ENCODE measurements at regions not wholly inside any gene's neighbourhood (a gene's known extent, or its start where the extent isn't known, plus 50 kb on each side); places are given as distances from the start of the nearest gene placed in this dataset.

DNA sequence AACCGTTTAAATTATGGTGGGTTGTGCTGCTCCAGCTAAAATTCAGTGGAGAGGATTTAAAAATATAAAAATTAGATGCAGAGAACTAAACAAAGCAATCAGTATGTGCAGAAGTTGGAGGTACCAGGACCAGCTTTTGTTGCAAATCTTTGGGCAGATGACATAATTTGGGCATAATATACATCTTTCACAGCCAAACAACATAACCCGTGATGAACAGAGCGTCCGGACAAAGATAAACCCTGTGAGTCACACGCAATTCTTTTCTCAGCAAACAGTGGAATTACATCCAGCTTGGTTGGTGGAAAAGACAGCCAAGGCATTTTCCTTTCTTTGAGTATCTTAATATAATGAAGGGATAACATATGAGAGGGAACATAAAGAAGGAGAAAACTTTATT is 419.4 kb upstream of the ADAMTS9 start:
- DNase-seq, result no peak

DNA sequence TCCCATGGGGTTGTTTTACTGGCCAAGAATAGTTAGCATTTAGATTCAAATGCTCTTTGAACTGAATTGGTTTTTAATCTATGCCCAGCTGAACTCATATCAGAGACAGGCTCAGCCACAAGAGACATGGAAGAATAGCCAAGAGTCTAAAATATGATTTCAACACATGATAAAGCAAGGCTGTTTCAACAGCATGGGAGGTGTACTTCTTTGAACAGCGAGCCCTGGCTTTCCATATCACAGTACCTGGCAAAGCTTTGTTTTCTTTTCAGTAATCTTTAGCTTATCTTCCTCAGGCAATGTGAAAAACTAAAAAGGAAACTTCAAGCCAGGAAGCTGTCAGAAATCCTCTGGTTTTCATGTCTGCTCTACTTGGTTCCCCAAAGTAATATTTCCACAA is 413.6 kb upstream of the ADAMTS9 start:
- no peak for DNase-seq

DNA sequence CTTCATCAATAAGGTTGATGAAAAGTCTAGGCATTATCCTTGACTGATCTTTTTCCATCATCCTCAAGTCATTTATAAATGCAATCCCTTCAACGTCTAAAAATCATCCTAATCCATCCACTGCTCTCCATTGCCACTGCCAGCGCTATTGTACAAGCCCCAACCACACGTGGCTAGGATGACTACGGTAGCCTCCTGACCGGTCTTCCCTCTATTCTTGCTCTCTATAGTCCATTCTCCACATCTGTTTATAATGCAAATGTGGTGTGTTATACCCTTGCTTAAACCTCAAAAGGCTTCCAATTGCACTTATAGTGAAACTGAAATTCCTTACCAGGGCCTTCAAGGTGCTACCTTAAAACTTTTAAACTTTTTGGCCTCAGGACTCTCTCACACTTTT is 410.6 kb upstream of the ADAMTS9 start:
- no peak for DNase-seq

DNA sequence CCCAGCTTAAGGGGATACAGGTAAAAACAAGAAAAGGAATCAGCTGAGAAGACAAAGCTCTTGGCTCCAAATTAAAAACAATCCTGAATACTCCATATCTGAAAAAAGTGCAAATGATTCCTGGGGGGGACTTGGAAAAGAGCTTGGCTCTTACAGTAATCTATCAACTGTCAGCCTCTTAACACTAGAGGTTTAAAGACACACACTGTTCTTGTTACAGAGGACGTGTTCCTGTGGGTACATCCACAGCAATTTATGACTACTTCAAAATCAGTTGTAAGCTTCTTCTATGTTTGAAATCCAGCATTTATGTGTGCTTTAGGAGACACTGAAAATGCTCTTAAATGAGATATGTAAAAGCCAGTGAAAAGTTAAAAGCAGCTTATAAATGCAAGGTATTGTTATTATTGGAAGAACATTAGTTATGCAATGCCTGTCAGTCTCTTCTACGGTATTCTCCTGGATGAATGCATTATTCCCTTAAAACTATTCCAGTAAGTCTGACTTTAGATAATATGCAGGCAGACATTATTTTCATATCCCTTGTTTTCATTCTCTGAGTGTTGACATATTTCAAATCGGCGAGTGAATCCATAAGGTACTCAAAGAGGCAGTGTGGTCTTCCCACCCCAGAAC is 408.4 kb upstream of the ADAMTS9 start:
- DNase-seq, result no peak

DNA sequence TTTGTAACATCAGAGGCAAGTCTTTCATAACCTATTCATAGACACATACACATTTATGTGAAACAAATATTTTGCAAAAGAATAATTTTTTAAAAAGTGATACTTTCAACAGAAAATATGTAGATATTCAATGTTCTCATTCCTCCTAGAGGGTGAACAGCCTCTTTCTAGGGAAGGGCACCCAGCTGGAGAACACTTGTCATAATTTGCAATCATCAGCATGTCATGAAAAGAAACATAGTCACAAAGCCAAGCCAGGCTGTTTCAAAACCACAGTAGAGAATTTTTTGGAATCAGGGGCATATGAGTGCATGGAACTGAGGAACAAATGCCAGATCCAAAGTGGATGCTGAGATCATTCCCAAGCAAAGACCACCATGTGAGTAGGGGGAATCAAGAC is 406.9 kb upstream of the ADAMTS9 start:
- no peak for DNase-seq

DNA sequence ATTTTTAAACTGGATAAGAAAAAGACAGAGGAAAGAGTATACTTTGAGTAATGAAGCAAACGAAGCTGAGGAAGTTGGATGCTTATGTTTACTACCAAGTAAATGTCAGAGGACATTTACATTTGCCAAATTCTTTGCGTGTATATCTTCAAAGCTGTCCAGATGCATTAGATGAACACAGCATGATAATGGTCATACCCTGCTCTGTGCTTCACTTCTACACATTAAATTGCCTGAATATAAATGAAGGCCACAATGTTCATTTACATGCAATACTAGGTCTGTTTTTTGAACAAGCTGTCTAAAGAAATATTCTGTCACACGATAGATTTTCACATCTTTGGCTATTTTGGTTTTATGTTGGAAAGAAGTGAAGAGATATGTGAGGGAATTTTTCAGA is 405.8 kb upstream of the ADAMTS9 start:
- no peak for DNase-seq

DNA sequence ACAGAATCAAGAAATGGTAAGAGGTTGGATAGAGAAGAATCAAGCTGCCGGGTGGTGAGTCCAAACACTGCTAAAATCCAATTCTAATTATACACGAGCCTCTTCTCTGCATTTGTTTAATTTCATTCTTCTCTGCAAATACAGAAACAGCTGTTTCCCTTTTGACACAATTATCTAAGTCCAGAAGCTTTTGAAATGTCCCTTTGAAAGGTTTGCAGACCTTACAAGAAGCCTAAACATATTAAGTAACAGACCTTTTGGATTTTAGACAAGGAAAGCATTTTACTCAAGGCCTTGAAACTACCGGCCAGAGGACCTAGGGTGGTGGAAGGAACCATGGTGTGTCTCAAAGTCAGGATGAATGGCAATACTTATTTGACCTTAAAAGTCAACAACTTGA is 403.8 kb upstream of the ADAMTS9 start:
- no peak for DNase-seq

DNA sequence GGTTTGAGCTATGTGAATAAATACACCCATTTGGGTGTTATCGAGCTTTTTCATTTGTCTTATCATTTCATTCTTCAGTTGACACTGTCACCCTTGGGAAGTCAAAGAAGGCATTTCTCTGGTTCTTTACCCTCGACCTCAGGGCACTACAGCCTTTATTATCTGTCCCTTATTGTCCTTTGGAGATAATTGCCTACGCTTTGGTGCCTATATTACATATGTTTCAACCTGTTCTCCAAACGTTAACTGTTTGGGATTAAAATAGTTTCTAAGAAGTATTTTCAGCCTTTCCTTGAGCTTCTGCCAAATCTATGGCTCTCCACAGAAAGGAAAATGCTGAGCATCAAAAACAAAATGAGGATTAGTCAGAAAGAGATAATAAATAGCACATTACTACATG is 395.4 kb upstream of the ADAMTS9 start:
- no peak for DNase-seq

DNA sequence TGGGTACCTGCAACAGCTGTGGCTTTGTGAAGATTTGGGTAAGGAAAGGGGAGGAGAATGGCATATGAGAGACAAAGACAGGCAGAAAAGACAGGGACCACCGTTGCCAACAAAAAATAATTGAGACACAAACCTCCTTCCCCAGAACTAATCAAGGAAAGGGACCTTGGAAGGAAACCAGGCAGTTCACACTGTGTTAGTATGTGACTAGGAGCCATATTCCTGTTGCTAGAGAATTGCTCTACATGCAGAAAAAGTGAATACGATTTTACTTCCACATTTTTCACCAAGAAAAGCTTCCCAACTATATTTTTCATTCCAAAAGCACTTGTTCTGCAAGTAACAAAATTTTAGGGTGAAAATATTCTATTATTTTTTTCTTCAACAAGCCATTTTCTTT is 393.7 kb upstream of the ADAMTS9 start:
- no peak for DNase-seq

DNA sequence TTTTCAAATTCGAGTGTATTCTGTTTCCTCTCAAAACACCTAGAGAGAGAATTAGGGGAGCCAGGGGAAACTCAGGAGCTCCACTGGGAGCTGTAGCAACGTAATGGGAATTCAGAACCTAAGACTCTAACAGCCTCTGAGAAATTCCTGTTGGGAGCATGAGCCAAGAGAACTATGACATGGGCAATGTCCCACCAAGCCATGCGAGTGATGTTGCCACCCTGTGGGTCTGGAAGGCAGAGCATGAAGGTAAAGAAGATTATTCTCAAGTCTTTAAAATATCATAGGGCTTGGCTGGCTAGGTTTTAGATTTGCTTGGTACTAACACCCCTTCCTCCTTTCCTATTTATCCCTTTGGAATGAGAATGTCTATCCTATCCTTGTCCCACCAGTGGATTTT is 392.6 kb upstream of the ADAMTS9 start:
- DNase-seq, result no peak

DNA sequence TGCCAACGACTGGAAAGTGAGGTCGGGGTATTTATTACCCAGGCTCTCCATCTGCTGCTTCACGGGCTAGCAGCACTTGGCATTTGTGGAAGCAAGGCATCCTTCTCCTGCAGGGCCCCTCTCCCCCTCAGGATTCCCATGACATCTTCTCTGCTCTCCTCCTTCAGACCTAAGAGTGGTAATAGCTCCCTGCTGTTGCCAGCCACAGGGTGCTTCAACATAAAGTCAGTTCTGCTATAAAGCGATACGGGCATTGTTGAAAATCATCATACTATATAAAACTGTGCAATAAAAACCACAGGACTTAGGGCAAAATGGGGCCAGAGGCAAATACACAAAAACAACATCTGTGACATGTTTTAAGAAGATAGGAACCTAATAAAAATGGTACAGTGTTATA is 391.8 kb upstream of the ADAMTS9 start:
- no peak for DNase-seq

DNA sequence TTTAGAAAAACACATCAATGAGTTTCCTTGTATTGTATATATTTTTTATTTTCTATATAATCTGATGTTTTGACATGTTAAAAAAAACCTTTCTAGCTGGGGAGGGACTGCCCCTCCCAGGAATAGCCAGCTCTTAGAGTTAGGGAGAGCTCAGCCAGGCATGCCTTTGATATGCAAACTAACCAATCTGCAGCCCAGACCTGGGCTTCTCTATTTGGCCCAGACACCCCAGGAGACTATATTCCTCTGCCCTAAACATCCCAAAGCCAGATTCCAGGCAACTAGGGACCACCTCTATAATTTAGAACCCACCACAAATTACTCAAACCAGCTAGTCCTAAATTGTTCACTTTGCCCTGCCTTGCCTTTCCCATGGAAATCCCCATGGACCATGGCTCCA is 390.9 kb upstream of the ADAMTS9 start:
- DNase-seq, result no peak

DNA sequence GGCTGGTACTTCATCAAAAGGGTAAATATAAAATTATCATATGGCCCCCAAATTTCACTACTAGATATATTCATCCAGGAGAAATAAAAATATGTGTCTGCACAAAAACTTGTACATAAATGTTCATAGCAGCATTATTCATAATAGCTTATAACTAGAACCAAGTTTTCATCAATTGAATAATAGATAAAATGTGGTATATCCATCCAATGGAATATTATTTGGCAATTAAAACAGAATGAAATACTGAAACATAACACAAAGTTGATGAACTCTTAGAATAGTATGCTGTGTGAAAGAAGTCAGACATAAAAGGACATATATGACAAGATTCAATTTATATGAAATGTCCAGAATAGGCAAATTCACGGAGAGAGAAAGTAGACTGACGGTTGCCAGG is 389.3 kb upstream of the ADAMTS9 start:
- no peak for DNase-seq

DNA sequence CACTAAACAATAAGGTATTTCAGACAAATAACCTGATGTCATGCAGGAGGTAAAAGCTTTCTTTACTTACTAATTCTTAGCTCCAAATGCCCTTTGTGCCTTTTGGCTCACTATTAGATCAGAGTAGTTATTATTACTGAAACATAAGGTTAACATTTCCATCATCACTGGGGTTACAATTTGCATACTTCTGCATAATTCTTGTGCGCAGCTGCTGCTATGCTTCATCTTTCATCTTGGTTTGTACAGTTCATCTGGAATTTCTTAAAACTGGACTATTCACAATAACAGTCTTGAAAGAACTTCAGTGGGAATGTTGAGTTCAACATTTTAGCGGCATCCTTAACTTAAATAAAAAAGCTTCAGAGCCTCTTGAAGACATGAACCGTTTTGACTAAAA is 383.2 kb upstream of the ADAMTS9 start:
- no peak for DNase-seq

DNA sequence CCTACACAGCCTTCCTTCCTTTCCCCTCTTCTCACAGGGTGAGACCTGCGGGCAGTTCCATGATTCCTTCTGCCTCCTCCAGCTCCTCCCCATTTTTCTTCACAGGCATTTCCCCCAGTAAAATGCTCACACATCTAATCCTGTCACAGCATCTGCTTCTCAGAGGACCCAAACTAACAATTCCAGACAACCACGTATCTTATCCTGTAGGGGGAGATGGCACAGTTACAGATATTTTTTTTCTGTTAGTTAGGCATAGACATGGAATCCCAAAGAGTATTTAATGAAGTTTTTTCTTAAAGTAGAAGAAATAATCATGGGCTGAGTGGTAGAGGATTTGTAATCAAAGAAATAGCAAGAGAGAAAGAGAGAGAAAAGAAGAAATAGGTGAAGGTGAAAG is 373.1 kb upstream of the ADAMTS9 start:
- no peak for DNase-seq

DNA sequence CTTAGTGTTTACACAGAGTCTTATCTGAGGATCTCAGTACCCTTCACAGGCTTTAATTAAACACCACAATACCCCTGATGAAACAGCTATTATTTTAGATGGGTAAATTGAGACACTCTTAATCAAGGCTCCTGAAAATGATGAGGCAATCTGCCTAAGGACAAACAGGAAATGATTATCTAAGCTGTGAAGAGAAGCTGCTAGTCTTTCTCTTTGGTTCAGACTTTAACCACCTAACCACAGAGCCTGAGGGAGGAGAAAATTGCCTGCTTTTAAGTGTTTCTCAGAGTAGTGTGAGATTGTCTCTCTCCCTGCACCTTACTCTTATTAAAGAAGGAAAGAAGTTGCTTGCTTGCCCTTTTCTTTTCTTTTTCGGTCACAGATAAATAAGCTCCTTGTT is 364.3 kb upstream of the ADAMTS9 start:
- no peak for DNase-seq

DNA sequence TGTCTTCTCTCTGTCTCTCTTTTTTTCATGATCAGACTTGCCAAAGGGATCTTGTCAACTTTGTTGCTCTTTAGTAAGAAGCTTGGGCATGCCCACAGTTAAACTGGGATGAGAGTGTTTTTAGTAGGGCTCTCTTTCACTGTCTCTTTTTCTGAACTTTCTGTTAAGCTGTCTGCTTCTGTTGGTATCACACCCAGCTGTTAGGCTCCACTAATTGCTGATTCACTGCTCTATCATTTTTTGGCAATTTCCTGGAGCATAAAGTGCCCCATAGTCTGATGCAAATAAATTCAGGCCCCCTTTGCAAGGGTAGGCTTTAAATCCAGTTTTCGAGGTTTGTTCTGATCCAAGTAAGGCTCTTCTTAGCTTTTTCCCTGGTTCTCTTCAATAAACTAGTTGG is 360.4 kb upstream of the ADAMTS9 start:
- no peak for DNase-seq

DNA sequence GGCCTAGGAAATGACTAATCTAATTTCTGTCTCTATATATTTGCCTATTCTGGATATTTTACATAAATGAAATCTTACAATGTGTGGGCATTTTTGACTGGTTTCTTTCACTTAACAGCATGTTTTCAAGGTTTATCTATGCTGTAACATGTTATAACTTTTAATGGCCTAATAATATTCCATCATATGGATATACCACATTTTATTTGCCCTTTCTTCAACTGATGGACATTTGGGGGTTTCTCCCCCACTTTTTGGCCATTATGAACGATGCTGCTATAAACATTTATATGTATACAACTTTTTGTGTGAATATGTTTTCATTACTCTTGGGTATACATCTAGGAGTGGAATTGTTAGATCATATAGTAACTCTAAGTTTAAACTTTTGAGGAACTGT is 357.3 kb upstream of the ADAMTS9 start:
- no peak for DNase-seq

DNA sequence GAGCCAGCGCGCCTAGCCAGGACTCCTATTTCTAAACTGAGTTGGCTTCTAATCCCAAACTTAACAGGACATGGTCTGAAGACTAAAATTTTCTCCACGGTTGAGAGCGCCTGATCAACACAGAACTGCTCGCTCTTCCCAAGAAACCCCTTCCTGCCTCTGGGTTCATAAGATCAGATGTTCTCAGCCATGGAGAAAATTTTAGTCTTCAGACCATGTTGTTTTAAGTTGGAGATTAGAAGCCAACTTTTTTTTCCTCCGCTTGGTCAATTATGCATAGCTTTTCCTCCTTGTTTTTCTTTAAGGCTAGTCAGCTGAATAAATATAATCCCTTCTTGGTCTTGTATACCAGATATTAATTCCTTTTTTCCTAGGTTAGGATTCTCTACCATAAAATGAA is 356.6 kb upstream of the ADAMTS9 start:
- no peak for DNase-seq

DNA sequence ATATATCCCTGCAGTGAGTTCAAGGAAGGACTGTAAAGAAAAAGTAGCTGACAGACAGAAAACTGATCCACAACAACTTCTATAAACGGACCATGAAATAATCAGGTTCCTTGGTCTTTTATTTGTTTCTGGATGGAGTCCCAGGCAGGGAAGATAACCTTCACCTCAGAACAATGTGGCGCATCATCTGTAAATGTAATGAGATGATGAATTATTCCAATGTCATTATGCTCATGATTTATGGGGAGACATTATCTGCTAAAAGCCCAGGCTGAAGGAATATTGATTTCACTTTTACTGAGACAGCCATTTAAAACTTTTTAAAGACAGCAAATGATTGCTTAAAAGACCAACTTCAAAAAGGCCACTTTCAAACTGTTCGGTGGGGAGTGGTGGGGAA is 354.9 kb upstream of the ADAMTS9 start:
- DNase-seq, result no peak

DNA sequence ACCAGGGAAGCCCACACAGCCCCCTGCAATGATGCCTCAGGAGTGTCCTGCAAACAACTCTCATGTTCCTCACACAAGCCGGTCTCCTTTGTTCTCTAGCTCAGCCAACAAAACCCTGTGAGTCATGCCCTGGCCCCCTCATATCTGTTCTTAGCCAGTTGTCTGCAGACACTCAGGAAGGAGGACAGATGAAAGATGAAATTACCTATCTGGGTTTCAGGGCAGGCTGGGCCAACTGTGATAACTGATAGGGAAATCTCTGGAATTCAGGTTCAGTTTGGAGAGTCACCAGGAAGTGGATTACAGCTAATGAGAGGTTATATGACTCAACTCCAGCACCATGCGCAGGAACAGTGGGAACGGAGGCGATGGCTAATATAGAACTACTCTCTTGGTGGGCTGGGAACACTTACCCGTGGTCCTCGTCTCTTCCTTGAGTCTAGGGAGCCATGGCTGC is 352.0 kb upstream of the ADAMTS9 start:
- no peak for DNase-seq

DNA sequence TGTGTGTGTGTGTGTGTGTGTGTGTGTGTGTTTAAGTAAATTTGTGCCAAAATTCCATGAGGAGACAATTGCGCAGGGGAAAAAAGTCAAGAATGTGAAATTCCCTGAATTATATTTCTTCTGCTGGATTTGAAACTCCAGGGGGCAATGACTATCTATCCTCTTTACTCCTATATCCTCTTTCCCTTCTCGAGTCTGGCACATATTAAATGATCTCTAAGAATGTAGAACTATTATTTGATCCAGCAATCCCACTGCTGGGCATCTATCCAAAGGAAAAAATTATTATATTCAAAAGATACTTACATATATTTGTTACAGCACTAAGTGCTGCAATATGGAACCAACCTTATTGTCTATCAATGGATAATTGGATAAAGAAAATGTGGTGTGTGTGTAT is 350.1 kb upstream of the ADAMTS9 start:
- DNase-seq, result no peak

DNA sequence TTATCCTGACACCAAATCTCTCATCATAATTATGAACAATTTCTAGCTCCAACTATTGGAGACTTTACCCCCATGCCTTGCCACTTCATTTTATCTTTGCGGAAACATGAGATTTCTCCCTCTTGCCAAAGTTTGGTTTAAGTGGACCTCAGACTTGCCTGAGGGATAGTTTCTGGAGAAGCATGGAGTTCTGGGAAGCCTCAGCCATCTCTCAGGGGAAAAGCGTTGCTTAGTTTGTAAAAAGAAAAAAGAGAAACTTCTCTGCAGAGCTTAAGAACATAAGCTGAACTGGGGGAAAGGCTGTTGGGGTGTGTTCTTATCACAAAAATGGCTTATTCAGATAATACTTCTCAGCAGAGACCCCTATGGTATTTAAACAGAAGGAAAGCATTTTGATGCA is 347.4 kb upstream of the ADAMTS9 start:
- DNase-seq, result no peak

DNA sequence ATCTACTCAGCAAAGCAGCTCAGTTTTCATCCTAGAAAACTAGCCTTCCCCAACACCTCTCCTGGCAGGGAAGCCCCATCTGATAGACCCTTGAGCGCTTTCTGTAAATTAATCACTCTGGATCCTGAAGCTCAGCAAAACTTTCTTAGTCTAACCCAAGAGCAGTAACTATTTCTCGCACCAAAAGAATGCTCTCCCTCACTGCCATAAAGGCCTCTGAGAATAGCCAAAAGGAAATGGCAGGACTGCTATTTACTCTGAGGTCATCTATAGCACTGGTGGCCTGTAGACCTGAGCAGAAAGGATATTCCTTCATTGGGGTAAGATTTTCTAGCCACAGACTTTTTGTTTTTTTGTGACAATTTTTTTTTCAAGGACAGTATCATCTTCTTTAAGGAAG is 345.8 kb upstream of the ADAMTS9 start:
- DNase-seq, result no peak

DNA sequence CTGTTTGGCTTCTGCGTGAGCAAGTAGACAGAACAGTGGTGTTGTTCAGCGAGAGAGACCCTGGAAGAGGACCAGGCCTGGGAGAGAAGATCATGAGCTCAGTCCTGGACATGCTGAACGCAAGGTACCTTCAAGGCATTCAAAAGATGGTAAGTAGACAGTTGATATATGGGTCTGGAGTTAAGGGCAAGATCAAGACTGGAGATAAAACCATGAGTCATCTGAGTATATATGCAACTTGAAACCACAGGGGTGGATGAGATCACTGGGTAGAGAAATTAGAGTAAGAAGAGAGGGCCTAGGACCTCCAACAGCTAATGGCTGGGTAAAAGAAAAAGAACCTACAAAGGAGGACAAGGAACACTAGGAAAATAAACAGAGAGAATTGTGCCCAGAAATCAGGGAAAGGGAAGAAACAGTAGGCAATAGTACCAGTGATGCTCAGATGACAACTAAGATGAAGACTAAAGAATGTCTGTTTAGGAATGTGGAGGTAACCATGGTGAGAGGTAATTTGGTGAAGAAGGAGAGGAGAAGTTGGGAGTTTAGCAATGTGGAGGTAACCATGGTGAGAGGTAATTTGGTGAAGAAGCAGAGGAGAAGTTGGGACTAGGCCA is 343.2 kb upstream of the ADAMTS9 start:
- no peak for DNase-seq
